Epithelial cell of proximal tubule (primary cell): ENCODE measurements at regions not wholly inside any gene's neighbourhood (a gene's known extent, or its start where the extent isn't known, plus 50 kb on each side); places are given as distances from the start of the nearest gene placed in this dataset.
A peak's percentile ranks its signal among the peaks of the same experiment; 100 is the strongest.

Experiments used
- DNase-seq: peaks from one replicate; pipeline ENCODE4 v3.0.0-alpha.2; 2011; ENCODE audit warnings: low read depth
- H3K4me3 ChIP-seq: 2 replicates; pipeline ENCODE4 v1.5.1; 2011; ENCODE audit warnings: low read depth, mild to moderate bottlenecking, low read length
- TF ChIP-seq, protein P1 (sequence below): conservative IDR thresholded peaks from 2 replicates; pipeline ENCODE4 v1.5.1; 2012; ENCODE audit warnings: low read depth, mild to moderate bottlenecking, low read length

GRCh38 chr3:177615015-177615414, 417.7 kb upstream of the TBL1XR1 start:
- peak; percentile 64 for DNase-seq
- no peak overlapping the region for H3K4me3 ChIP-seq
- TF ChIP-seq, protein P1, sequence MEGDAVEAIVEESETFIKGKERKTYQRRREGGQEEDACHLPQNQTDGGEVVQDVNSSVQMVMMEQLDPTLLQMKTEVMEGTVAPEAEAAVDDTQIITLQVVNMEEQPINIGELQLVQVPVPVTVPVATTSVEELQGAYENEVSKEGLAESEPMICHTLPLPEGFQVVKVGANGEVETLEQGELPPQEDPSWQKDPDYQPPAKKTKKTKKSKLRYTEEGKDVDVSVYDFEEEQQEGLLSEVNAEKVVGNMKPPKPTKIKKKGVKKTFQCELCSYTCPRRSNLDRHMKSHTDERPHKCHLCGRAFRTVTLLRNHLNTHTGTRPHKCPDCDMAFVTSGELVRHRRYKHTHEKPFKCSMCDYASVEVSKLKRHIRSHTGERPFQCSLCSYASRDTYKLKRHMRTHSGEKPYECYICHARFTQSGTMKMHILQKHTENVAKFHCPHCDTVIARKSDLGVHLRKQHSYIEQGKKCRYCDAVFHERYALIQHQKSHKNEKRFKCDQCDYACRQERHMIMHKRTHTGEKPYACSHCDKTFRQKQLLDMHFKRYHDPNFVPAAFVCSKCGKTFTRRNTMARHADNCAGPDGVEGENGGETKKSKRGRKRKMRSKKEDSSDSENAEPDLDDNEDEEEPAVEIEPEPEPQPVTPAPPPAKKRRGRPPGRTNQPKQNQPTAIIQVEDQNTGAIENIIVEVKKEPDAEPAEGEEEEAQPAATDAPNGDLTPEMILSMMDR: no peak

- H3K4me3 ChIP-seq: no peak overlapping the region
- TF ChIP-seq, protein P1: no peak
- DNase-seq: no peak
Observed at GRCh38 chr3:177618873-177619733, 421.8 kb upstream of the TBL1XR1 start.

DNA sequence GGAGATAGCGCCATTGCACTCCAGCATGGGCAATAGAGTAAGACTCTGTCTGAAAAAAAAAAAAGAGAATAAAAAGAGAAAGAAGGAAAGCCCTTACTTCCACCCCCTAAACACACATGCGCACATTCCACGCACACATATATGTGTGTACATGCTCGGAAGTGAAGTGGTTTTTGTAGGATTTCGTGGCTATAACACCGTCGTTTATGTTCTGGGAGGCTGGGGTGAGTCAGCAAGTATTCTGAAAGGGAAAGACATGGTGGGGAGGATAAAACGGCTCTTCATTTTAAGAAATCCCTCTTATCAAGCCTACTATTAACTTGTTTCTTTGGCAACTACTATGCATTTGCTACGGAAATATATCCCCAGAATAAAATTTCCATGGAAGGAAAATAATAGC, 422.8 kb upstream of the TBL1XR1 start:
- TF ChIP-seq, protein P1: no peak
- no peak overlapping the region for H3K4me3 ChIP-seq
- no peak for DNase-seq

- H3K4me3 ChIP-seq: no peak overlapping the region
- TF ChIP-seq, protein P1: peak; percentile 8
- no peak for DNase-seq
Observed at GRCh38 chr3:177622520-177622919, 425.2 kb upstream of the TBL1XR1 start.

DNA sequence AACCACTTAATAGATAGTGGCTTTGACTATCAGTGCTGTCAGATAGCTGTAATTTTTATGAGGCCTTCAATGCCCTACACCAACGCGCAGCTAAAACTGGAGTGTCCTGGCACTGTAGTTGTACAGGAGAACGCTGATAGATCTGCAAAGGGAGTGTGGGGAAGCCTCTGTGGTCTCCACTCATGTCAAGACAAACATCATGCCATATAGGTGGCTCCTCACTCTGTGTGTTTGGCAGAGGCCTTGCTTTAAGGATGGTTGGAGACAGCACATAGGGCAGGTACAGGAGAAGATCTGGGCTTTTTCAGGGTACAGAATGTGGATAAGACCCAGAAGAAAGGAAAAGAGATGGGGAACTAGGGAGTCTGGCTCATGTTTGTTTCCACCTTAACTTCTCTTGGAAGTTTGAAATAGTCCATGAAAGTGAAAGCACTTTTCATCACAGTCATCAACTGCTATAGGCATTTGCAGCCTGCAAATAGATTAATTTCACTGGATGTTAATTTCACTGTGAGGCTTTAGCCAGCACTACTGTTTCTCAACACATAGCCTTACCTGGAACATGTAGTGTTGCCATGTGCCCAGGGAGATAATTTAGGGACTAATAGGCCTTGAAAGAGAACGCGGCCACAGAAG, 425.8 kb upstream of the TBL1XR1 start:
- no peak overlapping the region for H3K4me3 ChIP-seq
- TF ChIP-seq, protein P1: no peak

GRCh38 chr3:177624528-177625495, 427.5 kb upstream of the TBL1XR1 start:
- DNase-seq: no peak
- H3K4me3 ChIP-seq: no peak overlapping the region
- TF ChIP-seq, protein P1: no peak

More for the DNA sequence above, 425.8 kb upstream of the TBL1XR1 start:
- no peak for DNase-seq
